ENCODE measurements at regions not wholly inside any gene's neighbourhood (a gene's known extent, or its start where the extent isn't known, plus 50 kb on each side); places are given as distances from the start of the nearest gene placed in this dataset.
"Not testable (repeated sequence)": the region's sequence is repeated elsewhere in the genome, so short reads cannot be mapped to it uniquely, and the experiment has no call there.

GRCh38 chr6:112401083-112401482, 54.0 kb downstream of the RFPL4B start:
- in situ Hi-C loops (cut with HindIII; ENCODE audit: low sequenced_read_pairs): no loop called here

- in situ Hi-C loops (cut with HindIII; ENCODE audit: low sequenced_read_pairs): no loop called here
These were observed 60.0 kb downstream of the RFPL4B start for GRCh38 chr6:112407101-112407590.

DNA sequence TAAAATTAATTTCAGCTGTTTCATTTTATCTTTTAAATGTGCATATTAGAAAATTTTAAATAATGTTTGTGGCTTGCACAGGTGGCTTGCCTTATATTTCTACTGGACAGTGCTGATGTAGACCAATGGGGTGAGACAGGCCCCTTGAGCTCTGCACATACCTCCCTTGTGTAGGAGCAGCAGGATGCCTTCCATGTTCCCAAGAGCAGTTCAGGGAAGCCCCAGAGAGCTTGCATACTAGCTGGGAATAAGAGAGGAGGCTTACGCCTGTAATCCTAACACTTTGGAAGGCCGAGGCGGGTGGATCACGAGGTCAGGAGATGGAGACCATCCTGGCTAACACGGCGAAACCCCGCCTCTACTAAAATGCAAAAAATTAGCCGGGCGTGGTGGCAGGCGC, 61.4 kb downstream of the RFPL4B start:
- in situ Hi-C loops (cut with HindIII; ENCODE audit: low sequenced_read_pairs): no loop called here

DNA sequence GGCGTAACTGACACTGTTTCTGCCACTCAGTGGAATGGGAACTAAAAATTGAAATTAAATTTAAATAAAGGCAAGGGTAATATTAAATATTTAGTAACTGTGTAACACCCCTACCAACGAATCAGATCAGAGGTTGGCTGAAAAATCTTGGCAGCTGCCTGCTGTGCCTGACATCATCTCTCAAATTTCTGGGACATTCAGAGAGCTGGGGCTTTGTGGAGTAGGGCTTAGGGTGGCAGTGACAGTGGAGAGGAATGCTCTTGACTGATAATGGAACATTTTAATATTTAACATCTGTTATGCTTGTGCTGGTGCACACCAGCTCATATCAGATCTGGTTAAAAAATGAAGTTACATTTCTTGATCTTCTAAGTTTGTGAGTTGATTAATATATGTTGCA, 62.2 kb downstream of the RFPL4B start:
- in situ Hi-C loops (cut with HindIII; ENCODE audit: low sequenced_read_pairs): no loop called here

GRCh38 chr6:112413780-112414179, 66.7 kb downstream of the RFPL4B start:
- in situ Hi-C loops (cut with HindIII; ENCODE audit: low sequenced_read_pairs): no loop called here

DNA sequence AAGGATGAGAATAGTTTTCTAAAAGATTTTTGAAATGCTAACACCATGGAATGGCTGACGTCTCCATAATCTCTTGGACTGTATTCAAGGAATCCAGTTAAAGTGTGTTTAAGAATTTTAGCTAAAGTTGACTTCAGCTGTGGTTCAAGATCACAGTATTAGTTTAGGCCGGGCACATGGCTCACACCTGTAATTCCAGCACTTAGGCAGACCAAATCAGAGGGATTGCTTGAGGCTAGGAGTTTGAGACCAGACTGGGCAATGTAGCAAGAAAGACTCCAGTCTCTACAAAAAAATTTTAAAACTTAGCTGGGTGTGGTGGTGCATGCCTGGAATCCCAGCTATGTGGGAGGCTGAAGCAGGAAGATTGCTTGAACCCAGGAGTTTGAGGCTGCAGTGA, 68.2 kb downstream of the RFPL4B start:
- in situ Hi-C loops (cut with HindIII; ENCODE audit: low sequenced_read_pairs): no loop called here

DNA sequence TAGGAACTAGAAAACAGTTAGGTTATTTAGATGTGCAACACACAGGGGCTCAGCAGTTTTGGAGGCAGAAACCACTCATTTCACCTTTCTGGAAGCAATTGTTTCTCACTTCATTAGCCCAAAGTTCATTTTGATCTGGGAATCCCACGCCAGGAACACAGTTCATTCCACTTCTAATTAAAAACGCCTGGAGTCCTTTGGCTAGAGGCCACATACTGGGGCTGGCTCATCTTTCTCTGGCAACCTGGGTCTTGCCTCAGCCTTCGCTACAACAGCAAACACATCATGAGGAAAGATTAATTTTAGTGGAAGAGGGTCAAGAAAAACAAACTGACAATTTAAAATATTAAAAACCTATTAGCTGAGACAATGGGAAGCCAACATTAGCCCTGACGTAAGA, 69.7 kb downstream of the RFPL4B start:
- in situ Hi-C loops (cut with HindIII; ENCODE audit: low sequenced_read_pairs): no loop called here

GRCh38 chr6:112427011-112427410, 79.9 kb downstream of the RFPL4B start:
- in situ Hi-C loops (cut with HindIII; ENCODE audit: low sequenced_read_pairs): not testable (repeated sequence)

GRCh38 chr6:112427499-112427898, 80.4 kb downstream of the RFPL4B start:
- in situ Hi-C loops (cut with HindIII; ENCODE audit: low sequenced_read_pairs): no loop called here

- in situ Hi-C loops (cut with HindIII; ENCODE audit: low sequenced_read_pairs): no loop called here
These were observed 81.3 kb downstream of the RFPL4B start for GRCh38 chr6:112428477-112428876.

GRCh38 chr6:112429226-112429625, 82.1 kb downstream of the RFPL4B start:
- in situ Hi-C loops (cut with HindIII; ENCODE audit: low sequenced_read_pairs): no loop called here

- in situ Hi-C loops (cut with HindIII; ENCODE audit: low sequenced_read_pairs): no loop called here
These were observed 84.7 kb downstream of the RFPL4B start for GRCh38 chr6:112431803-112432202.

GRCh38 chr6:112432853-112433252, 85.7 kb downstream of the RFPL4B start:
- in situ Hi-C loops (cut with HindIII; ENCODE audit: low sequenced_read_pairs): no loop called here

- in situ Hi-C loops (cut with HindIII; ENCODE audit: low sequenced_read_pairs): no loop called here
These were observed 86.3 kb downstream of the RFPL4B start for GRCh38 chr6:112433457-112433856.

GRCh38 chr6:112434896-112435435, 87.8 kb downstream of the RFPL4B start:
- in situ Hi-C loops (cut with HindIII; ENCODE audit: low sequenced_read_pairs): no loop called here

DNA sequence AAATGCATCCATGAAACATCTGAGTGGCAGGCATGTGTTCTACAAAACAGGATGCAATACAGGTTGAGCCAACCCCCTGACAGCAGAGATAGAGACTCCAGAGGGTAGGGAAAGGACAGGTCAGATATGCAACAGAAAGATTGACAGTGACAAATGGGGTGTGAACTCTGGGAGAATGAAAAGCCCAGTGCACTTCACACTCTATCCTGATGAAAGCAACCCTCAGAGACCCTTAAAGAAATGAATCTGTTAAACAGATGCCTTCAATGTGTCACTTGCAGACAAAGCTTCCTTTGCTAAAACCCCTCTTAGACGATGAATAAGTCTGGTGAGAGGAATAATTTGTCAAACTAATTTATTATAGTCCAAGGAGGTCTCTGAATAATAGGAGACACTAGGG, 89.9 kb downstream of the RFPL4B start:
- in situ Hi-C loops (cut with HindIII; ENCODE audit: low sequenced_read_pairs): no loop called here

DNA sequence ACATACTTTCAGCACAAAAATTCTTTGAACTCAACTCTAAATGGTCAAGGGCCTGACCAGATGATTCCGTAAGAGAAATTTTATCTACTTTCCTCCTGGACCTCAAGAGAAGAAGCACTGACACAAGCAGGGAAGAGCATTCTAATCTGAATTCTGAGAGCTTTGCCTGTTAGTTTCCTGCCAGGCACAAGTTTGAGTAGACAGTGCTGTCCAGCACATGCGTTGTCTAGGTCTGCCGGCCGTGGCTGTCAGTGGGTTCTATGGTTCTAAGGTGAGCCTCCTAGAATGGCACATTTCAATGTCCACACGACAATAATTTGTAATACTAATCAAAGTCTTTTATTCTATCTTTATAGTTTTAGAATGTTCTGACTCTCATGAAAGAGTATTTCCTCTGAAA, 91.9 kb downstream of the RFPL4B start:
- in situ Hi-C loops (cut with HindIII; ENCODE audit: low sequenced_read_pairs): no loop called here

- in situ Hi-C loops (cut with HindIII; ENCODE audit: low sequenced_read_pairs): no loop called here
These were observed 92.3 kb downstream of the RFPL4B start for GRCh38 chr6:112439432-112439831.

DNA sequence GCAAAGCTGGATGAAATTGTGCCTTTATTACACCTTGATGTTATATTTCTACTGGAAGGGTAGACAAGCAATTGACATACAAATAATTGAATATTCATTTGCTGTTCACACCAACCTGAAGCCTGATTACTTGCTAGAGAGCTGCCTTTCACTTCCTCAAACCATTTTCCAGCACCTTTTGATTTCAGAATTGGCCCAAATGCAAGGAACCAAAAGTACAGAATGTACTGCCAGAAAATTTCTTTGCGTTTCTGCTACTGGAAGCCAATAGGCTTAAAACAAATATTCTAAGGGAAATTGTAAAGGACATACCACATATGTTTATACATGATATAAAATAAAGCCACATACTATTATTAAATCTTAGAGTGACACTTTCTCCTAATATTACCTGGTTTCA, 94.5 kb downstream of the RFPL4B start:
- in situ Hi-C loops (cut with HindIII; ENCODE audit: low sequenced_read_pairs): no loop called here

- in situ Hi-C loops (cut with HindIII; ENCODE audit: low sequenced_read_pairs): no loop called here
These were observed 96.3 kb downstream of the RFPL4B start for GRCh38 chr6:112443179-112444065.

DNA sequence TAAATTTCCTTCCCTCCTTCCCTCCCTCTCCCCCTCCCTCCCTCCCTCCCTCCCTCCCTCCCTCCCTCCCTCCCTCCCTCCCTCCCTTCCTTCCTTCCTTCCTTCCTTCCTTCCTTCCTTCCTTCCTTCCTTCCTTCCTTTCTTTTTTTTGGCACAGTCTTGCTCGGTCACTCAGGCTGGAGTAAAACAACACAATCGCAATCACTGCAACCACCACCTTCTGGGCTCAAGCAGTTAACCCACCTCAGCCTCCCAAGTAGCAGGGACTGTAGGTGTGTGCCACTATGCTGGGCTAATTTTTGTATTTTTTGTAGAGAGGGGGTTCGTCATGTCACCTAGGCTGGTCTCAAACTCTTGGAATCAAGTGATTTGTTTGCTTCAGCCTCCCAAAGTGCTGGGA, 101.7 kb downstream of the RFPL4B start:
- in situ Hi-C loops (cut with HindIII; ENCODE audit: low sequenced_read_pairs): not testable (repeated sequence)

GRCh38 chr6:112450663-112451062, 103.5 kb downstream of the RFPL4B start:
- in situ Hi-C loops (cut with HindIII; ENCODE audit: low sequenced_read_pairs): no loop called here
